ENCODE measurements at regions not wholly inside any gene's neighbourhood (a gene's known extent, or its start where the extent isn't known, plus 50 kb on each side); places are given as distances from the start of the nearest gene placed in this dataset.

GRCh38 chr18:43992741-43993140 is 687.9 kb upstream of the SETBP1 start:
- Histone ChIP-seq H3K27me3 (replicated peaks; ENCODE audit: control insufficient read depth, insufficient read depth, low read length) (no peaks in the 10 kb centered on the region), H3K4me3 (replicated peaks; ENCODE audit: low read depth, low read length) (no peak overlapping the region), H3K36me3 (ENCODE audit: control insufficient read depth, insufficient read depth, low read length) (no peaks in the 10 kb centered on the region)
- DNase-seq (ENCODE audit: extremely low read depth, insufficient read length): no peak
- no peak for TF ChIP-seq CTCF (IDR thresholded peaks at IDR 0.05; ENCODE audit: insufficient read depth, low read length, poor library complexity, severe bottlenecking)

DNA sequence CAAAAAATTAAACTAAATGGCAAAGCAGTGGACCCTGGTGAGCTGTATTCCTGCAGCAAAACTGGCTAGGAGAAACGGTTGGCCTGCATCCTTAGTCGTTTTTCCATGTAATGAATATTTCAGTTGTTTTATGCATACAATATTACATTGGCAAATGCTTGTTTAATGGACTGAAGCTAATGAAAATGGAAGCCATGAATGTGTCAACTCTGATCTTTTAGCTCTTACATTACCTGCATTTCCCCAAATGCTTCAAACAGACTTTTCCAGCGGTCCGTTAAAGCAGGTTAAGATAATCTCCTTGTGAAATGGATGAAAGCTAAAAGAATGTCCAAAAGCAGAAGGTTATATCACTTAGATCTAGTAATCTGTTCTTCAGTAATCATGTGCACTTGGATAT is 686.3 kb upstream of the SETBP1 start:
- no peak for TF ChIP-seq CTCF (IDR thresholded peaks at IDR 0.05; ENCODE audit: insufficient read depth, low read length, poor library complexity, severe bottlenecking)
- no peak for DNase-seq (ENCODE audit: extremely low read depth, insufficient read length)
- Histone ChIP-seq H3K4me3 (replicated peaks; ENCODE audit: low read depth, low read length) (no peak overlapping the region), H3K27me3 (replicated peaks; ENCODE audit: control insufficient read depth, insufficient read depth, low read length) (no peaks in the 10 kb centered on the region), H3K36me3 (ENCODE audit: control insufficient read depth, insufficient read depth, low read length) (no peaks in the 10 kb centered on the region)

DNA sequence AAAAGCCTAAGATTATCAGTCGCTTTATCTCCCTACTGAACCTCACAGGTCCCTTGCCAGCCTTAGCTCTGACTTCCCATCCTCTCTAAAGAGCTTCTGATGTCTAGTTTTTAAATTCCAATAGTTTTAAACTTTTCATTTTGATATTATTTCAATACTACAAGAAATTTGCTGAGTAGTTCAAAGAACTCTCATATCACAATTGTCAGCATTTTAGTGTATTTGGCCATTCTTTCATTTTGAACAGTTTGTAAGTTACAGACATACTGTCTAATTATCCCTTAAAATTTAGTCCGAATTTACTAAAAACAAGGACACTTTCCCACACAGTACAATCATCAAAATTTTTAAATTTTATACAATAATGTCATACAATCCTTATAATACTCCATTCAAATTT is 666.8 kb upstream of the SETBP1 start:
- no peak for TF ChIP-seq CTCF (IDR thresholded peaks at IDR 0.05; ENCODE audit: insufficient read depth, low read length, poor library complexity, severe bottlenecking)
- no peak for DNase-seq (ENCODE audit: extremely low read depth, insufficient read length)
- H3K36me3 ChIP-seq (ENCODE audit: control insufficient read depth, insufficient read depth, low read length): no peaks in the 10 kb centered on the region
- H3K4me3 ChIP-seq (replicated peaks; ENCODE audit: low read depth, low read length): no peak overlapping the region
- no peaks in the 10 kb centered on the region for H3K27me3 ChIP-seq (replicated peaks; ENCODE audit: control insufficient read depth, insufficient read depth, low read length)

DNA sequence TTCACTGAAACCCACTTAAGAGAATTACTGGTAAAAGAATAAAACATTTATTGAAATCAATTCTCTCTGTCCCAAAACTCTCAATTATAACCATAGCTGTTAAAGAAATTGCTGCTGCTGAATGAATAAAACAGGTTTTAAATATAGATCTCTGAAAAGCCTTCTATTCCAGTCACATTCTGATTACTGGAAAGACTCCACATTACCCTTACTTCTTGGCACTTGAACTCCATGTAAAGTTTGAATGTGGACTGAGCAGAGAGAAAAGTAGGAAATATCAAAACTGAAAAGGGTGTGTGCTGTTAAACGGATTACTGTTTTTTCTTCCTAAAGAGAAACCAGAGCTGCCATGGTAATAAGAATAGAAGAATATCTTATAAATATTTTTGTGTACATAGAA is 655.3 kb upstream of the SETBP1 start:
- no peaks in the 10 kb centered on the region for H3K27me3 ChIP-seq (replicated peaks; ENCODE audit: control insufficient read depth, insufficient read depth, low read length)
- no peak overlapping the region for H3K4me3 ChIP-seq (replicated peaks; ENCODE audit: low read depth, low read length)
- no peaks in the 10 kb centered on the region for H3K36me3 ChIP-seq (ENCODE audit: control insufficient read depth, insufficient read depth, low read length)
- no peak for TF ChIP-seq CTCF (IDR thresholded peaks at IDR 0.05; ENCODE audit: insufficient read depth, low read length, poor library complexity, severe bottlenecking)
- no peak for DNase-seq (ENCODE audit: extremely low read depth, insufficient read length)

GRCh38 chr18:44028109-44028508 is 652.6 kb upstream of the SETBP1 start:
- no peak for DNase-seq (ENCODE audit: extremely low read depth, insufficient read length)
- no peaks in the 10 kb centered on the region for H3K36me3 ChIP-seq (ENCODE audit: control insufficient read depth, insufficient read depth, low read length)
- no peaks in the 10 kb centered on the region for H3K27me3 ChIP-seq (replicated peaks; ENCODE audit: control insufficient read depth, insufficient read depth, low read length)
- no peak overlapping the region for H3K4me3 ChIP-seq (replicated peaks; ENCODE audit: low read depth, low read length)
- TF ChIP-seq CTCF (IDR thresholded peaks at IDR 0.05; ENCODE audit: insufficient read depth, low read length, poor library complexity, severe bottlenecking): no peak

- TF ChIP-seq CTCF (IDR thresholded peaks at IDR 0.05; ENCODE audit: insufficient read depth, low read length, poor library complexity, severe bottlenecking): no peak
- Histone ChIP-seq H3K4me3 (replicated peaks; ENCODE audit: low read depth, low read length) (no peak overlapping the region), H3K36me3 (ENCODE audit: control insufficient read depth, insufficient read depth, low read length) (no peaks in the 10 kb centered on the region), H3K27me3 (replicated peaks; ENCODE audit: control insufficient read depth, insufficient read depth, low read length) (no peaks in the 10 kb centered on the region)
- DNase-seq (ENCODE audit: extremely low read depth, insufficient read length): no peak
Measured at GRCh38 chr18:44031063-44031462, 649.6 kb upstream of the SETBP1 start.

Data from GM06990 (cell line).